Suppressor macrophage (primary cell): ENCODE measurements at regions not wholly inside any gene's neighbourhood (a gene's known extent, or its start where the extent isn't known, plus 50 kb on each side); places are given as distances from the start of the nearest gene placed in this dataset.
"Not testable (repeated sequence)": the region's sequence is repeated elsewhere in the genome, so short reads cannot be mapped to it uniquely, and the experiment has no call there.

Source experiments
- DNase-seq, 4 experiments: peaks; one replicate each; pipeline ENCODE4 v3.0.0-alpha.2; 2020 to 2022

GRCh38 chr19:57034544-57034943 is 85.2 kb upstream of the USP29 start:
- no peak for DNase-seq

DNA sequence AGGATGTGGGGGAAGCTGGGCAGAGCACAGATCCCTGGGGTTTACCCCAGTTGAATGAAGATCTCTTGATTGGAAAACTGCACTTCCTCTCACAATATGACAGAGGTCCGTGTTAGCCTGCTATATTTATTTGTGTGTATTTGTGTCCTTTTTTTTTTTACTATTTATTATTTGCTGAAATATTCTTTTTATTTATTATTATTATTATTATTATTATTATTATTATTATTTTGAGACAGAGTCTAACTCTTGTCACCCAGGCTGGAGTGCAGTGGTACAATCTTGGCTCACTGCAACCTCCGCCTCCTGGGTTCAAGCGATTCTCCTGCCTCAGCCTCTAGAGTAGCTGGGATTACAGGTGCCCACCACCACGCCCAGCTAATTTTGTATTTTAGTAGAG is 84.0 kb upstream of the USP29 start:
- not testable (repeated sequence) for DNase-seq

DNA sequence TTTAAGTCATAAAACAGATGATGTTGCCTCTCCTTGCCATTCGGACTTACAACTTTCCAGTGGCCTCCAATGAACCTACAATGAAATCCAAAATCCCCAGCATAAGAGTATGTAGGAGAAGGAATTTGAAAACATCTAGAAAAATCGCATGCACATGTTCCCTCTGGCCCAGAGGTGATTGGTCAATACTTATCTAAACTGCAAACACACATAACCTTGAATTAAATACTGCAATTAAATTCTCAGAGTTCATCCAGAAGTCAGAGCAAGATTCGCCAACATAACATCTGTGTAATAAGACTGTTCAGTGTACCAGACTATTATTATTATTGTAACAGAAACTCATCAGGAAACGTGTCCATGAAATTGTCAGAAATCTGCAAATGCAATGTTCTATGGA is 82.2 kb upstream of the USP29 start:
- no peak for DNase-seq

GRCh38 chr19:57047743-57048142 is 72.0 kb upstream of the USP29 start:
- no peak for DNase-seq

GRCh38 chr19:57050863-57051262 is 68.9 kb upstream of the USP29 start:
- DNase-seq: no peak

GRCh38 chr19:57052081-57052480 is 67.7 kb upstream of the USP29 start:
- DNase-seq: no peak

- DNase-seq: no peak
These were observed 66.4 kb upstream of the USP29 start for GRCh38 chr19:57053401-57053800.

DNA sequence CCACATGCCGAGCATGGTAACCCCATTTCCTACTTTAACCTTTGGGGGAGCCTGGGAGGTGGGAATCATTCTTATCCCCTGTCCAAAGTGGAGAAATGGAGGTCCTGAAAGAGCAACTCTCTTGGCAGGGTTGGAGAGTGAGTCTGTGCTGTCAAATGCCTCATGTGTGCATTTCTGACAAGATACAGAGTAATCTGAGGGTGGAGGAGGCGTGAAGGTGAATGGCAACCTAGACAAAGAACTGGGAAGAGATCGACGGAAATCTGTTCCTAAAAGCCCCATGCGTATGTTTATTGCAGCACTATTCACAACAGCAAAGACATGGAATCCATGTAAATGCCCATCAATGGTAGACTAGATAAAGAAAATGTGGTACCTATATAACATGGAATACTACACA is 63.8 kb upstream of the USP29 start:
- no peak for DNase-seq

- no peak for DNase-seq
These were observed 62.6 kb upstream of the USP29 start for GRCh38 chr19:57057036-57057686.

DNA sequence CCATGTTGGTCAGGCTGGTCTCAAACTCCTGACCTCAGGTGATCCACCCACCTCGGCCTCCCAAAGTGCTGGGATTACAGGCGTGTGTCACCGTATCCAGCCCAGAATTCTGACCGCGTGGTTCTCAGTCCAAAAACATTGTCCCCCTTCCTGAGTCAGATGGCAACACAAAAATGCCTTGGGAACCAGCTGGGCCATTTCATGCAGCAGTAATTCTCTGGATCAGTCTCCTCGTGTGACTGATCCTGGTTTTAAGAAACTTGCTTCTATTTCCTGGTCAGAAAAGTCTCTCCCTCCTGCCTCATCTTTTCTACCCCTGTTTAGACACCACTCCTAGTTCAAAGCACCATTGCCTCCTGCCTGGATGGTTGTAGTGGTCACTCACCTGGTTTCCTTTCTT is 60.9 kb upstream of the USP29 start:
- DNase-seq: no peak

DNA sequence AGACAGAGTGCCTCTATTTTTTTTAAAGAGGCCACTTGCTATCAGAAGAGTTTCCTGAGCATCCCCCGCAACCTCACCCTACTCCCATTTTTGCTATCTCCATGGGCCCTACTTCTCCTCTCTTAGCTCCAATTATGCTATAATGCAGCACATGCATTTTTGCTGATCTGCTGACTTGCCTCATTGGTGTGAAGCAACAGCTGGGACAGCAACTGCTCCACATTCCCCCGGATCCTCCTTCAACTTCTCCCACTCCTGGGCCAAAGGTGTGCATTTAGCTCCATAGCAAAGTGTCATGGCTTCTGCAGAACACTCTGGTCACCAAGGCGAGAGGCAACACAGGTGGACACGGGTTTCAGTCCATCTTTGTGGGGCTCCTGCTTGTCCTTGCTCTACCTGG is 56.7 kb upstream of the USP29 start:
- no peak for DNase-seq

- DNase-seq: no peak
These were observed 52.3 kb upstream of the USP29 start for GRCh38 chr19:57067440-57067839.

- DNase-seq: no peak
These were observed 51.5 kb upstream of the USP29 start for GRCh38 chr19:57068311-57068710.

GRCh38 chr19:57068921-57069697 is 50.7 kb upstream of the USP29 start:
- no peak for DNase-seq
